ENCODE measurements at regions not wholly inside any gene's neighbourhood (a gene's known extent, or its start where the extent isn't known, plus 50 kb on each side); places are given as distances from the start of the nearest gene placed in this dataset.

GRCh38 chr2:194352505-194352904 lies 1304.5 kb upstream of the SLC39A10 start:
- H3K4me1 ChIP-seq: no peaks in the 10 kb centered on the region
- no peak overlapping the region for H3K4me3 ChIP-seq
- no peaks in the 10 kb centered on the region for H3K27me3 ChIP-seq
- H3K36me3 ChIP-seq: no peaks in the 10 kb centered on the region
- H3K27ac ChIP-seq: no peak overlapping the region
- H3K9me3 ChIP-seq: no peaks in the 10 kb centered on the region
- no peak for TF ChIP-seq POLR2AphosphoS5 (IDR thresholded peaks at IDR 0.05)
- no peak for TF ChIP-seq POLR2A (IDR thresholded peaks at IDR 0.05)
- no peak for TF ChIP-seq EP300 (IDR thresholded peaks at IDR 0.05)
- TF ChIP-seq, protein P1, sequence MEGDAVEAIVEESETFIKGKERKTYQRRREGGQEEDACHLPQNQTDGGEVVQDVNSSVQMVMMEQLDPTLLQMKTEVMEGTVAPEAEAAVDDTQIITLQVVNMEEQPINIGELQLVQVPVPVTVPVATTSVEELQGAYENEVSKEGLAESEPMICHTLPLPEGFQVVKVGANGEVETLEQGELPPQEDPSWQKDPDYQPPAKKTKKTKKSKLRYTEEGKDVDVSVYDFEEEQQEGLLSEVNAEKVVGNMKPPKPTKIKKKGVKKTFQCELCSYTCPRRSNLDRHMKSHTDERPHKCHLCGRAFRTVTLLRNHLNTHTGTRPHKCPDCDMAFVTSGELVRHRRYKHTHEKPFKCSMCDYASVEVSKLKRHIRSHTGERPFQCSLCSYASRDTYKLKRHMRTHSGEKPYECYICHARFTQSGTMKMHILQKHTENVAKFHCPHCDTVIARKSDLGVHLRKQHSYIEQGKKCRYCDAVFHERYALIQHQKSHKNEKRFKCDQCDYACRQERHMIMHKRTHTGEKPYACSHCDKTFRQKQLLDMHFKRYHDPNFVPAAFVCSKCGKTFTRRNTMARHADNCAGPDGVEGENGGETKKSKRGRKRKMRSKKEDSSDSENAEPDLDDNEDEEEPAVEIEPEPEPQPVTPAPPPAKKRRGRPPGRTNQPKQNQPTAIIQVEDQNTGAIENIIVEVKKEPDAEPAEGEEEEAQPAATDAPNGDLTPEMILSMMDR (IDR thresholded peaks at IDR 0.05): no peak
- intact Hi-C loops (cut with DNase I): no loop called here
- DNase-seq: no peak
- WGBS, 2 donors: 75 to 84% methylated on average over 1 of the region's 1 CpG

DNA sequence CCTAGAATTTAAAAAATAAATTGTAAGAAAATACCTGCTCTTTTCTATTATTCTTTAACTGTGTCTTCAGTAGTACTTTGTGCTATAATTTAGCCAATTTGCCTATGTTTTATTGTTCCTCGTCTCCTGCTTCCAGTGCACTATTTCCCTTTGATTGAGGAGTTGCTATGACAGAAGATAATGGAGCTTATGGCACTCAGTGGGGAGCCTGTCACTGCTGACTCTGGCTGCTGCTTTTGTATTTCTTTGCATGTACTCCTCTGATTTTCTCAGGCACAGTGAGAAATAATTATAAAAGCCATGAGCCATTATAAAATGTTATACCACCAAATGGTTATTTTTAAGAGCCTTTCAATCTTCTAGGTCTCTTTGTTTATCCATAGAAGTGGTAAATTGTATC lies 1310.8 kb upstream of the SLC39A10 start:
- WGBS, 2 donors: 7 to 38% methylated on average over 1 of the region's 1 CpG

DNA sequence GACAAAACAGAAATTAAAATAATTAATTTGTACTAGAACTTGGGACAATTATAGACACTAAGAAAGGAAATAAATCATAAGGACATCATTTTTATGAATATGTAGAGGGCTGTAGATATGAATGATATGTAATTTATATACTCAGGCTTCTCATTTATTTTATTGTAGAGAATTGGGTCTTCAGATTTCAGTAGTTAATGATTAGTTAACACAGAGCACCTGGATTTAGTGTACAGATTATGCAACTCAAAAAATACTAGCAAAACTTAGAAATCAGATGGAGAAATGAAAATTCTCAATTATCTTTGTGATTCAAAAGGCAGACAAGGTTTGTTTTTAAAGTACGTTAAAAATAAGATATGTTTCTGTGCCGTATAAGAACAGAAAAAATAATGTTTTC lies 1311.7 kb upstream of the SLC39A10 start:
- no peaks in the 10 kb centered on the region for H3K27me3 ChIP-seq
- TF ChIP-seq POLR2AphosphoS5 (IDR thresholded peaks at IDR 0.05) (no peak), EP300 (IDR thresholded peaks at IDR 0.05) (no peak), POLR2A (IDR thresholded peaks at IDR 0.05) (no peak)
- TF ChIP-seq, protein P1 (IDR thresholded peaks at IDR 0.05): no peak
- H3K4me1 ChIP-seq: no peaks in the 10 kb centered on the region
- 31 to 88% methylated on average over 2 of the region's 2 CpGs for WGBS, 2 donors
- intact Hi-C loops (cut with DNase I): no loop called here
- H3K9me3 ChIP-seq: no peaks in the 10 kb centered on the region
- H3K27ac ChIP-seq: no peak overlapping the region
- no peak for DNase-seq
- H3K4me3 ChIP-seq: no peak overlapping the region
- no peaks in the 10 kb centered on the region for H3K36me3 ChIP-seq

More for the DNA sequence above, 1310.8 kb upstream of the SLC39A10 start:
- no peak for TF ChIP-seq POLR2AphosphoS5 (IDR thresholded peaks at IDR 0.05)
- no peak for TF ChIP-seq EP300 (IDR thresholded peaks at IDR 0.05)
- TF ChIP-seq POLR2A (IDR thresholded peaks at IDR 0.05): no peak
- TF ChIP-seq, protein P1 (IDR thresholded peaks at IDR 0.05): no peak
- intact Hi-C loops (cut with DNase I): no loop called here
- DNase-seq: no peak
- H3K27me3 ChIP-seq: no peaks in the 10 kb centered on the region
- no peak overlapping the region for H3K27ac ChIP-seq
- H3K4me1 ChIP-seq: no peaks in the 10 kb centered on the region
- H3K4me3 ChIP-seq: no peak overlapping the region
- H3K36me3 ChIP-seq: no peaks in the 10 kb centered on the region
- H3K9me3 ChIP-seq: no peaks in the 10 kb centered on the region

DNA sequence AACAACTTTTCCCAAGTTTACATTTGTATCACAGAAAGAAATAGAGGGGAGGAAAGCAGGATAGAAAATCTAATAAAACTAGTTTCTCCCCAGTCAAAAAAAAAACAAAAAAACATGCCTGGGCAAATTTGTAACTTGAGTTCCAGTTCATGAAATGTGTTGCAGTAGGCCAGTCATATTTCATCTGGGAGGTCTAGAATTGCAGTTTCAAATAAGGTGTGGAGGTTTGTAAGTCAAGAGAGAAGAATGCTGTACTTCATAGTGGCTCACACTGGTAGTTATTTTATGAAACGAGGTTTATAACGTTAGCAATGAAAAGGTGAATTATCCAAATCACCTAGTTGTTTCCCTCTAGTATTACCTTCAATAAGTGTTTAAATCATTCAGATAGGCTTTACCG lies 1313.9 kb upstream of the SLC39A10 start:
- intact Hi-C loops (cut with DNase I): no loop called here
- no peaks in the 10 kb centered on the region for H3K9me3 ChIP-seq
- 66 to 88% methylated on average over 3 of the region's 3 CpGs for WGBS, 2 donors
- no peak overlapping the region for H3K27ac ChIP-seq
- H3K36me3 ChIP-seq: no peaks in the 10 kb centered on the region
- TF ChIP-seq POLR2A (IDR thresholded peaks at IDR 0.05): no peak
- TF ChIP-seq, protein P1 (IDR thresholded peaks at IDR 0.05): no peak
- no peak for TF ChIP-seq EP300 (IDR thresholded peaks at IDR 0.05)
- TF ChIP-seq POLR2AphosphoS5 (IDR thresholded peaks at IDR 0.05): no peak
- DNase-seq: no peak
- no peaks in the 10 kb centered on the region for H3K4me1 ChIP-seq
- H3K4me3 ChIP-seq: no peak overlapping the region
- H3K27me3 ChIP-seq: no peaks in the 10 kb centered on the region

DNA sequence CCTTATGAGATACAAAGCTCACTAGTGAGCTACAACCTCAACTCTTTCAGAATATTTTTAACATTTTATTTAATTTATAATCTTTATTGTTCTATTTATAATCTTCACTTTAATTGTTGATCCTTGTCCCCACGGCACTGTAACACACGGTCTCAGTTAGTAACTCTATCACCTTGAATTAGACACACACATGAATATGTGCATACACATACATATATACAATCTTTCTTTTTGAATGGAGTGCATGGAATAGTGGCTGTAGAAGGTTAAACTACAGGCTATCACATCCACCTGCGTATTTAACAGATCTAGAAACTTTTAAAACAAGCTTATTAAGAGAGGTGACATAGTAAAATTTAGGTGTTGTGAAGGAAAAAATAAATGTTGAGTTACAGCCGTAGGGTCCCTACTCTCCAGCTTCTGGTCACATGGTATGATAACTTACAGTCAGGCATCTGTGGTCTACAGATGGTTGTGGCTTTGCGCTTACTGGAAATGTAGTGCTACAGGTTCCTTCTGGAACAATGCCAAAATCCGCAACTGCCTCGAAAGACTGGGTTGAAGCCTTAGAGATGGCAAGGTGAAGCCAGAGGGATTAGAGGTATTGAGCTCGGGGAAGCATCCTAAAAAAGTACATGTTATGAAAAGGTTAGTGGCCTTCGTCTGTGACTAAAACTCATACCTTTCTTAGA lies 1324.1 kb upstream of the SLC39A10 start:
- intact Hi-C loops (cut with DNase I): no loop called here
- no peaks in the 10 kb centered on the region for H3K4me1 ChIP-seq
- no peaks in the 10 kb centered on the region for H3K36me3 ChIP-seq
- no peak for TF ChIP-seq POLR2AphosphoS5 (IDR thresholded peaks at IDR 0.05)
- no peak for TF ChIP-seq POLR2A (IDR thresholded peaks at IDR 0.05)
- TF ChIP-seq, protein P1 (IDR thresholded peaks at IDR 0.05): no peak
- TF ChIP-seq EP300 (IDR thresholded peaks at IDR 0.05): no peak
- no peak overlapping the region for H3K27ac ChIP-seq
- DNase-seq: no peak
- no peak overlapping the region for H3K4me3 ChIP-seq
- H3K9me3 ChIP-seq: no peaks in the 10 kb centered on the region
- H3K27me3 ChIP-seq: no peaks in the 10 kb centered on the region
- WGBS, 2 donors: 67 to 72% methylated on average over 9 of the region's 9 CpGs

Data from sigmoid colon (tissue), 6 donors.